UCSD-AML1 (cell line): ENCODE measurements at regions not wholly inside any gene's neighbourhood (a gene's known extent, or its start where the extent isn't known, plus 50 kb on each side); places are given as distances from the start of the nearest gene placed in this dataset.

Source experiments
- DNase-seq: peaks from one replicate; lab custom pipeline; 2025; ENCODE audit not compliant: unreplicated experiment; lab: John Stamatoyannopoulos, UW

GRCh38 chr20:56987986-56988385 is 278.5 kb downstream of the BMP7 start:
- no peak for DNase-seq

DNA sequence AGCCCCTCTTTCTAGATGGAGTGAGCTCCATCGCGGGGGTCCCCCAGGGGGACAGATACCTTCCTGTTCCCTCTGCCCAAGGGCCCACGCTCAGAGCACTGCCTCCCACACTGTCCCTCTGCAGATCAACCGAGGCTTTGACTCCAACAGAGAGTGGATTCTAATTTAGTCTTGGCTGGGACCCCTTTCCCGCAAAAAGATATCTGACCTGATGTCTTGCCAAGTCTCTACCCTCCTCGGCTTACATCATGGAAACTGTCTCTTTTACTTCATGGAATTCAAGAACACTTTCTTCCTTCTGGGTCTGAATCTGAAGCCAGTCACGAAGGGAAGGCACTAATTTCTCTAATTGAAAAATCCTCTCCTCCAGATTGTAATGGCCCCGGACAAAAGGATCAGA is 278.0 kb downstream of the BMP7 start:
- no peak for DNase-seq

- DNase-seq: no peak
Measured at GRCh38 chr20:56989516-56989915, 276.9 kb downstream of the BMP7 start.

DNA sequence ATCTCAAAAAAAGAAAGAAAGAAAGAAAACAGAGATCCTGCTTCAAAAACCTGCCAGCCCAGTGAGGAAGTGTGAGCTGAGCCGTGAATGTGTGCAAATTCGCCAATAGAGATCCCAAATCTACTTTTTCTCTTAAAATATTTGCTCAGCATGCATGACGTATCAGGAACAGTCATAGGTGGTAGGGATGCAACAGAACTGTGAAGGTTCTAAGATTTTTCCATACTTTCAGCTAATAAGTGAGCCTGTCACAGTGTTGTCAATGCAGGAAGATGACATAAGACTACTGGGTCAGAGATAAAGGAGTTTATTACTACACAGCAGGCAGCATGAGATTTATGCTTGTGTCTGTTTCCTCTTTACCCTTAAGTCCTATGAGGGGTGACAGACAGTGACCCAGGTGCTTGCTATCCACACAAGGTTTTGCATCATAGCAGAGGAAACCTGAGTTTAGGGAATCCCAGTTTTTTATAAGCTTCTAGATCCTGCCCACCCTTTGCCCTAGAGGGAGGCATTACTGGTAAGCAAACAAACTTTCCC is 273.4 kb downstream of the BMP7 start:
- no peak for DNase-seq

DNA sequence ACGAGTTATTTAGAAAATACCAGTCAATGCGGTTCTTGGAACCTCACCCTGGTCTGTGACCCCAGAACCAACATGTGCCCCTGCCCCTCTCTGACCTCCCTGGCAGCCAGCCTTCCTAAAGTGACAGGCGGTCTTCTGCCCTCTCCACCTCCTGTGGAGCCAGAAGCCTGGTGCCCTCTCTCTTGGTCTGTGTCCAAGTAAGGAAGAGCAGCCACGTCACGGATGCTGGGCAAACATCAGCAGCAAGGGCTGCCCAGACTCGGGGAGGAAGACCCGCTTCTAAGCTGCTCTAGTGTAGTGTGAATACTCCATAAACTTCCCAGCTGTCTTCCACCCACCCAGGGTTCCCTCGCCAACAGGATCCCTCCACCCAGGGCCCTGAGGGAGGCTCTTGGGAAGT is 272.4 kb downstream of the BMP7 start:
- no peak for DNase-seq

- DNase-seq: no peak
Measured at GRCh38 chr20:56995149-56995548, 271.3 kb downstream of the BMP7 start.

DNA sequence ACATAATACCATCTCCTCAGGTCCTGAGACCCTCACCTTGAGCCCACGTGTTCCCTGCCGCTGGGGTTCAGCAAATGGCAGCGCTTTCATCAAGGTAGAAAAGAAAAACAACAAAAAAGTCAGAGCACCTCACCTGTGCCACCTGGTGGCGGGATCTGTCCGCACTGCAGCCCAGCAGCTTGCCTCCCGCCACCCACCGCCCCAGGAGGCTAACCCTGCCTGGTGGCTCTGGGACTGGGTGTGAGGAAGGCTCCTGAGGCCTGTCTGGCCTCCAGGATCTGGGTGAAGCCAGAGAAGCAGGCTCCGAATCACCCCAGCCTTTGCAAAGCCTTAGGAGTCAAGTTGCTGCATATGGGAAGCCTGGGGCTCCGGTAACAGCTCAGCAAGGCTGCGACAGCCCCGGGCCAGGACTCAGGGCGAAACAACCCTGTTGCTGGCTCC is 270.8 kb downstream of the BMP7 start:
- no peak for DNase-seq

DNA sequence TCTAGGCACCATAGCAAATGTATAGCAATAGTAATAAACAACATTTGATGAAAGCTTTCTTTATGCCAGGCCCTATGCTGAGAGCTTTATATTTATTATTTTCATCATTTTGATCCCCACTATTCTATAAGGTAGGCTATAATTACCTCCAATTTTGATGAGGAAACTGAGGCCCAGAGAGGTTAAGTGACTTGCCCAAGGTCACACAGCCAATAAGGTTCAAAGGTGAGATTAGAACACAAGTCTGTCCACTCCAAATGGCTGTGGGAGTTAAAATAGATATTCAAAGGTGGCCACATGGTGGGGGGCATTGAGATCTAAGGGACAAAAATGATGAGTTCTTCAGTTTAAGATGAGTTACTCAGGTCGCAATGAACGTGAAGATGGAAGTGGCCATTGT is 269.9 kb downstream of the BMP7 start:
- no peak for DNase-seq

DNA sequence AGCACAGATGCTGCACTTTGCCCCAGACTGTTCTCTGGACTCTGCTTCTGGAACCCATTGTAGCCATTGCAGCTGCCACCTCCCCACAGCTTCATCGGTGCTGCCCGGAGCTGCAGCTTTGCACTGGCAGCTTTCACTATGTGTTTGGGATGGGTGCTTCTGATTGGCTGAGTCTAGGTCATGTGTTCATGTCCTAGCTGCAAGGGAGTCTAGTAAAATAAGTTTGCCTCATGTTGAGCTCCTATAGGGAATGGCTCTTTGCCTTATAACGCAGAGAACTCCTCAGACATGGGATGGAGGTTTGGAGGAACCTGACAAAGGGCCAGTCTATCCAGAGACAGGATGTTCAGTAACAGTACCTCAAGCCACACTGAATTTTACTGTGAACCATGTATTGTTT is 268.0 kb downstream of the BMP7 start:
- DNase-seq: no peak

DNA sequence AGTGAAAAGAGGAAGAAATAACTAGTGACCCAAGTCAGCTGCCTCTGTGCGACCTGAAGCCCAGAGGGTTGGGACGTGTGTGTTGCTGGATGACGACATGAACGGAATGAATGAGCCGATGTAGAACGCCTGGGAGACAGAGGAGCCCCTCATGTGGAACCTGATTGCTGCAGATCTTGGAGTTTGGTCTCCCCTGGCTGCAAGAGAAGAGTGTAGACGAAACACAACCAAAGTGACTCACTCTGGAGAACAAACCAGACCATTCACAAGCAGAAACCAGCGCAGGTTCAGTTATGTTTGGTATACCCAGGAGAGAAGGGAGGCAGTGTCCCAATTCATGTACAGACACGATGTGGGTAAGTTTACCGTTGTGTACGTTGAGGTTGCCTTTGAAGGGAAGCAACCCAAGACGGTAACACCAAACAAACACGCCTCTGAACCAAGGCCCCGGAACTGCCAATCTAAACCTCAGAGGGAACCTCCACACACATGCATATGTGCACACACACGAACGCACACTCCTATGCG is 265.9 kb downstream of the BMP7 start:
- DNase-seq: no peak

- DNase-seq: no peak
Measured at GRCh38 chr20:57001126-57001767, 265.2 kb downstream of the BMP7 start.

DNA sequence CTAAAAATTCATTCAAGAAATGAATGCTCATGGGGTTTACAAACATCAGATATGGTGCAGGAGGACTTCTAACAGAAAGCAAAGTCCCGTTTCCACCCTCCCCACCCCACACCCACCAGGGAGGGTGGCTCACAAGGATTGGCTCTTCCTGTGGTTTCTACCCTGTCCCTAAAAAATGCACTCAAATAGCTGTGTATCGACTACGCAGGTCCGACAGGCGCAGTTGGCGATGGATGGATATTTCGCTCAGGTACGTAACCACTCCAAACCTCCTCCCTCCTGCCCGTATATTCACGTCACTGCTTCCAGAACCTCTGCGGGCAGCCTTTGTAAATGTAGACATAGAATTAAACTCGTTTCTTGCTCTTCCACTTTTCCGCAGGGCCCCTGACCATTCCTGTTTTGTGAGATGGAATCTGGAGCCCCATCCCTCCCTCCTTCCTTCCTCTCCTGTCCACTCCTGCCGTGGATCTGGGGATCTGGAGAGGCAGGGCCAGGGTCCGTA is 264.3 kb downstream of the BMP7 start:
- DNase-seq: no peak

- no peak for DNase-seq
Measured at GRCh38 chr20:57003012-57003411, 263.4 kb downstream of the BMP7 start.

- no peak for DNase-seq
Measured at GRCh38 chr20:57004416-57004815, 262.0 kb downstream of the BMP7 start.

GRCh38 chr20:57004951-57005933 is 261.2 kb downstream of the BMP7 start:
- no peak for DNase-seq

GRCh38 chr20:57006411-57007170 is 259.9 kb downstream of the BMP7 start:
- DNase-seq: no peak

GRCh38 chr20:57007171-57007540 is 259.3 kb downstream of the BMP7 start:
- DNase-seq: no peak

- DNase-seq: no peak
Measured at GRCh38 chr20:57008217-57008616, 258.2 kb downstream of the BMP7 start.

DNA sequence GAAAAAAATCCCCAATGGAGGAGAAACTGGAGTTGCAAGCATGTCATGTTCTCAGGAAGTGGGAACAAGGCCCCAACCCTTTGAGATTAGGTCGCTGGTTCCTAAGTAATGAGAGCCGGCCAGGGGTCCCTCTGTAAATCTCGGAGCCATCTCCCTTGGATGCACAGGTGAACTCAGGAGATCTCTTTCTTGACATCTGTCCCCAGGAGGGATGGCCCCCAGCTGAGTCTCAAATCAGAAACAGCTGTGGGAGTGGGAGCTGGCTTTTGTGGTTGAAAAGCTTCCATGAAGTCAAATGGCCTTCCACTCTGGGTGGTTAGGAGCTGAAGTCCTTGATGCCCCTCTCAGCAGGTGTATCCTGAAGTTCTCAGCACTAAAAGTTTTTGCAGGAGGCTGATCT is 257.1 kb downstream of the BMP7 start:
- DNase-seq: no peak

DNA sequence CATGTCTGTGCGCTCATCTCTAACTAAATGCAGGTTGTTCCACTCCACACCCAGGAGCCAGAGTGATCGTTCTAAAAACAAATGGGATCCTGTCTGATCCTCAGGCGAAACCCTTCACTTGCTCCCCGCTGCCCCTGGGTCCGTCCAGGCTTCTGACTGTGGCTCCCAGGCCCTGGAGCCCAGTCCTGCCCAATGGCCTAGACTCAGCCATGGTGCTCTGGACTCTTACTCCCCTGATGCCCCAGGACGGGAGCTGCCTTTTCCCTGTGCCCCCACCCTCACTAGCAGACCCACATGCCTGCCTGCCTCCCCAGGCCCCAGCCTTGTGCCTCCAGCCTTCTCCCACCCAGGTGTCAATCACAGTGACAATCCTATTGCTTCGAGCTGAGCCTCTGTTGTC is 256.7 kb downstream of the BMP7 start:
- no peak for DNase-seq

DNA sequence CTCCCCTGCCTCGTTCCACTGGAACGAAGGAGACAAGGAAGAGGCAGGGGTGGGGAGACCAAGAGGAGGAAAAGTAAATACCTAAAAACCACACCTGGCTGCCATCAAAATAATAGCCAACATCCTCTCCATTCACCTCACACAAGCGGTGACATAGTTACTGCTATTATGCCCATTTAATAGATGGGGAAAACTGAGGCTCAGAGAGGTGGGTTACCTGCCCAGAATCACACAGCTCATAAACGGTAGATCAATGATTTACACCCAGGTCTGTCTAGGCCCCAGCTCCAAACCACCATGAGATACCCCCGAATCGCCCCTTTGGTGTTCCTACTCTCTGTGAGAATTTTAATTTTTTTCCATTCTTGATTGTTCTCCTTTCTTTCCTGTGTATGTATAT is 253.8 kb downstream of the BMP7 start:
- no peak for DNase-seq
